Glomerular endothelial cell (primary cell): ENCODE measurements at regions not wholly inside any gene's neighbourhood (a gene's known extent, or its start where the extent isn't known, plus 50 kb on each side); places are given as distances from the start of the nearest gene placed in this dataset.
"Not testable (repeated sequence)": the region's sequence is repeated elsewhere in the genome, so short reads cannot be mapped to it uniquely, and the experiment has no call there.

Source experiments
- DNase-seq: peaks from one replicate; pipeline ENCODE4 v3.0.0-alpha.2; 2011; ENCODE audit warnings: low read depth, low spot score; ENCODE audit errors: extremely low read depth

DNA sequence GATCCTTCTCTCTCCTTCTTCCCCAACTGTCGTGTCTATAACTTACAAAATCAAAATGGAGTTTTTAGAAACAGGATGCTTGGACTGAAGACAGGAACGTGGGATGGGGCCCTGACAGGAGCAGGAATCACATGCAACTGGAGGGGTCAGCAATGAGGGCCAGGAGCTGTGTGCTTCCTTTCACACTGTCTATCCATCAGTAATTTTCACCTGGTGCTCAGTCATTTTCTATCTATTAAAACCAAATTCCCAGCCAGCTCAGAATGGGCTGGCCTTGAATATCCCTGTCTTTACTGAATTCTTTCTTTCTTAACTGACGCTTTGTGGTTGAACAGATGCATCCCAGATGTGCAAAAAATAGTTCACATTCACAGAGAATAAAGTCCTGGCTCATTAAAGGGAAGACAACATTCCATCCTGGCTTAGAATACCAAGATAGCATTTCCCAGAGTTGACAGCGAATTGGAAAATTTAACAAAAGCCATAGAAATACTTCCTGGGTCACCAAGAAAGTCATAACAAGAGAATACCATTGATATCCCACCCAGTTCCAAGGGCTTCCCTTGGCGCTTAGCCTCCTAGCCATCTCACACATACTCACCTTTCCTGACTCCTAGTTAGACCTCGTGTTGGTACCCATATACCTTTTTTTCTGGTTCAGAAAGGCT is 588.1 kb downstream of the TTLL7 start:
- DNase-seq = not testable (repeated sequence)

GRCh38 chr1:83406693-83407371 is 592.1 kb downstream of the TTLL7 start:
- not testable (repeated sequence) for DNase-seq

GRCh38 chr1:83405789-83406188 is 593.1 kb downstream of the TTLL7 start:
- not testable (repeated sequence) for DNase-seq

- not testable (repeated sequence) for DNase-seq
Measured at GRCh38 chr1:83403500-83403899, 595.4 kb downstream of the TTLL7 start.

- DNase-seq = not testable (repeated sequence)
Measured at GRCh38 chr1:83401146-83401545, 597.8 kb downstream of the TTLL7 start.

DNA sequence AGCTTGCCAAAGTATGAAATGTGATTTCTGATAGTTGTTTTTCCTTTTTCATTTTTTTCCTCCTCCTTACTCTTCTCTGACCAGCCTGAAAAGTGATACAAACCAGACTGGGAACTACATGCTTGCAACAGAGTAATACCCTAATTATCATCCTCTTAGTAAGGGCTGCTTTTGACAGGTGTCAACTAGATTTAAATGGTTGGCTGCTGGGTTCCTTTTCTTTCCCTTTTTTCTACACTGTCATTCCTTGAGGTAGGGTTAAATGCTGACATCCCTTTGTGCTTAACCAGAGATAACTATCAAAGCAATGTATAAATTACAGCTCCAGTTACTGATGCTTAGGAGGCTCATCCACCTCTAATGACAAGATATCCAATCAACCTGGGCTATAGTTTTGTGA is 598.8 kb downstream of the TTLL7 start:
- DNase-seq = not testable (repeated sequence)

DNA sequence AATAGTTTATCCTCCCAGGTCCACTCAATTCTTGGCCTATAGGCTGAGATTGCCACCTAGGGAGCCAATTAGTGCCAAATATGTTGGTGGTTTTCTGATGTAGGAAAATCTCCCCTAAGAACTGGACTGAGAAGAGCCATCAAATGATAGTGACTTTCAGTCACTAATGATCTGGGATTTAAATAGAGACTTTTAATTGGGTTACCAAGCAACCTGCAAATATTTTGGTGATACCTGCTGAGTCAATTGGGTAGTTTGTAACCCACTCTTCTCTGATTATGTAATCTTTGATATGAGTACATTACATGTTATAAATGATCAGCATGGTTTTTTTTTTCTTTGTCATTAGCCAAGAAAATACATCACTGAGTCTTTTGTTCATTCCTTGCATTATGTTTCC is 600.8 kb downstream of the TTLL7 start:
- not testable (repeated sequence) for DNase-seq

- DNase-seq = not testable (repeated sequence)
Measured at GRCh38 chr1:83395130-83395529, 603.8 kb downstream of the TTLL7 start.

DNA sequence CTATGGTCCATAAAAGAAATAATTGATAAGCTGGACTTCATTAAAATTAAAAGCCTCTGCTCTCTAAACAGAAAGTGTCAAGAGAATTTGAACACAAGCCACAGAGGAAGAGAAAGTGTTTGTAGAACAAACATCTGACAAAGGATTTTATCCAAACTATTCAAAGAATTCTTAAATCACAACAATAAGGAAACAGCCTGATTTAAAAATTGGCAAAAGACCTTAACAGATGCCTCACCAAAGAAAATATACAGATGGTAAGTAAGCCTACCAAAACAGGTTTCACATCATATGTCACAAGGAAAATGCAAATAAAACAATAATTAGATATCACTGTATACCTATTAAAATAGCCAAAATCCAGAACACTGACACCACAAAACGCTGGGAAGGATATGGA is 612.0 kb downstream of the TTLL7 start:
- DNase-seq = not testable (repeated sequence)

DNA sequence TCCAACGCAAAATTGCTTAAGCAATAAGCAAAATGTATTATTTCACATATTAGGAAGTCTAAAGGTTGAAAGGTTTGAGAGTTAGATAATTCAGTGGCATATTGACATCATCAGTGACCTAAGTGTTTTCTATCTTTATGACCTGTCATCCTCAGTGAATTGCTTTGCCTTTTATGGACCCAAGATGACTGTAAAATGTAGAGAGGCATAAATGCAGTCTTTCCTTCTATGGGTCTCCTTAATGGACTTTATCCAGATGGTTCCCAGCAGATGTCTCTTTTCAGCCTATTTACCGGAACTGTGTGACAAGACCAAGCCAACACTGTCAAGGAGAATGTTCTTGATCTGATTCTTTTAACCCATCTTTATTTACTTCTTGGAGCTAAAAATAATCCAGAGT is 615.8 kb downstream of the TTLL7 start:
- not testable (repeated sequence) for DNase-seq

- DNase-seq = not testable (repeated sequence)
Measured at GRCh38 chr1:83373018-83373417, 625.9 kb downstream of the TTLL7 start.

- not testable (repeated sequence) for DNase-seq
Measured at GRCh38 chr1:83369853-83370252, 629.1 kb downstream of the TTLL7 start.

DNA sequence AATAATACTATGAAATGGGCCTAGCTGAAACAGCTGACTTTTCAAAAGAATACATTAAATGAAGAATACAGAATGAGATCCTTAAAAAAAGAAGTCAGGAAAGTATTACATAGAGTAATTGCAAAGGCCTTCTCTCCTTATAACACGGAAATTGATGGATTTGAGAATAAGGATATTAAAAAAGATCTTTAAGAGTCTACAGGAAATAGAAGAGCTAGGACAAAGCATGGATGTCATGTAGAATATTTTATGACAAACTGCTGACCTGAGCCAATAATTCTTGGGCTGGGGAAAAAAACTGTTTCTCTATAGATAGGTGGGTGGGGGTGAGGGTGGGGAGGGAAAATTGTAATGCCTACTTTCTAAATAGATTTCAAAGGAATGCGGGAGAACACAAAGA is 633.6 kb downstream of the TTLL7 start:
- not testable (repeated sequence) for DNase-seq

DNA sequence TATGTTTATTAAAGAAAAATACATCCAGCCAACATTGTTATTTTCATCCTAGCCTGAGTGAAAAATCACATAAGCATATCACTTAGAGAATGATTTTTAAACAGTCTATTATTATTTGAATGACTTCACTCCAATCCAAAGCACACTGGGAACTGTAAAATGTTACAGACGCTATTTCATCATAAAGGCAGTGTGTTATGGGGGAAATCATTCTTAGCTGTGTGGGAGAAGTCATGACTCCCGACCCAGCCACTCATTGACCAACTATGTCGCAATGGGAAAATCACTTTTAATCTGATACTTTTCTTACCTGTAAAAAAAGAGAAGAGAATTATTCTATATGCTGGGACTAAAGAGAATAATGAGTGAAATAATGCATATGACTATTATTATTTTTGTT is 653.6 kb downstream of the TTLL7 start:
- DNase-seq = not testable (repeated sequence)

- not testable (repeated sequence) for DNase-seq
Measured at GRCh38 chr1:83343767-83344166, 655.2 kb downstream of the TTLL7 start.

- not testable (repeated sequence) for DNase-seq
Measured at GRCh38 chr1:83342995-83343394, 655.9 kb downstream of the TTLL7 start.

- DNase-seq = not testable (repeated sequence)
Measured at GRCh38 chr1:83332308-83332707, 666.6 kb downstream of the TTLL7 start.

GRCh38 chr1:83318366-83318765 is 680.6 kb downstream of the TTLL7 start:
- DNase-seq = no peak

- DNase-seq = not testable (repeated sequence)
Measured at GRCh38 chr1:83315446-83315845, 683.5 kb downstream of the TTLL7 start.

- not testable (repeated sequence) for DNase-seq
Measured at GRCh38 chr1:83310161-83310560, 688.8 kb downstream of the TTLL7 start.

GRCh38 chr1:83309035-83309434 is 689.9 kb downstream of the TTLL7 start:
- DNase-seq = not testable (repeated sequence)

DNA sequence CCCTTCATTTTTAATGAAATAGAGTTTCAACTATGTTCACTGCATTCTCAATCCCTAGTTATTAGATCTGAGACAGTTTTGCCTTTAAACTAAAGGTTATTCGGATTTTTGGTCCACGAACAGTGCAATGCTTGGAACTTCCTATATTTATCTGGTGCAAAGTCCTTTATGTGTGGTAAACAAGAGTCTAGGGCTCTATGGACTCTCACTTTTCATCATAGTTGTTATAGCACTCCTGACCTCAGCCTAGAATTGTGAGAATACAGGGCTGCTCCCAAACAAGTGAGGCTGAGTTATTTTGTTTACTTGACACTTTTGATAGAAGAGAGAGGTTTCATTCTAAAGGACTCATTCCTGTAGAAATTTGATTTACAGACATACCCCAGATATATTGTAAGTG is 692.1 kb downstream of the TTLL7 start:
- DNase-seq = not testable (repeated sequence)
